ENCODE measurements at regions not wholly inside any gene's neighbourhood (a gene's known extent, or its start where the extent isn't known, plus 50 kb on each side); places are given as distances from the start of the nearest gene placed in this dataset.

DNA sequence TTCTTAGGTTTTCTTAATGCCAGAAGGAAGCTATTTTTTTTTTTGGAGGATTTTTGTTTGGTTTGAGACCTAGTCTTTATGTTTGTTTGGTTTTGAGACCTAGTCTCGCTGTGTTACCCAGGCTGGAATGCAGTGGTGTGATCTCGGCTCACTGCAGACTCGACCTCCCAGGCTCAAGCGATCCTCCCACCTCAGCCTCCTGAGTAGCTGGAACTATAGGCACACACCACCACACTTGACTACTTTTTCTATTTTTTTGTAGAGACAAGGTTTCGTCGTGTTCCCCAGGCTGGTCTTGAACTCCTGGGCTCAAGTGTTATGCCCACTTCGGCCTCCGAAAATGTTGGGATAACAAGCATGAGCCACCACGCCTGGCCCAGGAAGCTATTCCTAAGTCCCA is 67.8 kb upstream of the NHSL1 start:
- no peak for DNase-seq
- no peak overlapping the region for H3K27ac ChIP-seq (ENCODE audit: low read length)

DNA sequence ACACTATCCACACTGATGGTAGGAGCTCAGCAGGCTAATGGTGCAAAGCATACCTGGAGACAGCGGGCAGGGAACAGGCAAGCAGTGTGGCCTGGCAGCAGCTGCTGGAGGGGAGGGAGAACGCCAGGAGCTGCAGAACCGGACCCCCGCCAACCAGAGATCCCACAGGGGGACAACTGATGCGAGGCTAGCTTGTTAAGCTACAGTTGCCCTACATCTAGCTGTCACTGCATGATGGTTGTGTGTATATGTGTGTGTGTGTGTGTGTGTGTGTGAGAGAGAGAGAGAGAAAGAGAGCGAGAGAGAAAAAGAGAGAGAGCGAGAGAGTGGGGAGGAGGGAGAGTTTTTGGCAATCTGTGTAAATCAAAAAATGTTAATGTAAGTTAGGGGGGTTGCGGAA is 69.7 kb upstream of the NHSL1 start:
- Histone ChIP-seq H3K4me3 (ENCODE audit: low read length) (no peak overlapping the region), H3K36me3 (ENCODE audit: control insufficient read depth, insufficient read depth, low read length) (no peaks in the 10 kb centered on the region), H3K4me1 (ENCODE audit: control insufficient read depth, insufficient read depth, low read length) (peaks cover 6% of the 10 kb centered on the region), H3K9me3 (ENCODE audit: control insufficient read depth, low read depth, low read length) (no peaks in the 10 kb centered on the region), H3K27ac (ENCODE audit: low read length) (no peak overlapping the region), H3K27me3 (ENCODE audit: control insufficient read depth, insufficient read depth, low read length) (no peaks in the 10 kb centered on the region)
- 100% methylated on average over 2 of the region's 8 CpGs for WGBS (ENCODE audit: insufficient coverage, low lambda C conversion rate)
- no peak for DNase-seq

More for the DNA sequence above, 67.8 kb upstream of the NHSL1 start:
- WGBS (ENCODE audit: insufficient coverage, low lambda C conversion rate) = 100% methylated on average over 1 of the region's 9 CpGs
- H3K27me3 ChIP-seq (ENCODE audit: control insufficient read depth, insufficient read depth, low read length) = no peaks in the 10 kb centered on the region
- H3K36me3 ChIP-seq (ENCODE audit: control insufficient read depth, insufficient read depth, low read length) = no peaks in the 10 kb centered on the region
- no peak overlapping the region for H3K4me3 ChIP-seq (ENCODE audit: low read length)
- H3K4me1 ChIP-seq (ENCODE audit: control insufficient read depth, insufficient read depth, low read length) = peaks cover 6% of the 10 kb centered on the region
- no peaks in the 10 kb centered on the region for H3K9me3 ChIP-seq (ENCODE audit: control insufficient read depth, low read depth, low read length)

DNA sequence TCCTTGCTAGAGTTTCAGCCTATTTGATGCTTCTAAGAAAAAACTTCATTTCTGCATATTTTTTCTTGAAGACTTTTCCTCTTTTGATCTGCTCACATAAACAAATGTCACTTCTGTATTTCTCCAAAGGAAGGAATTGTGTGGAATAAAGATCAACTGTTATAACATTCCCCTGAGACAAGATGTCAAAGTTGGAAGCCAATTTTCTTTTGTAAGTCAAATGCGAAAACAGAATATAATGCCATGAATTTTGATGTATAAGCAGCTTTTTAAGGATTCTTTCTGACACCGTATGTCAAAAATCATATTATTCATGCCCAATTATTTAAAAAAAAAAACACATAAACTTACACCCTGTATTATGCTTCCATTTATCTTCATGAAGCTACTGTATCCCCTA is 70.3 kb upstream of the NHSL1 start:
- Histone ChIP-seq H3K27ac (ENCODE audit: low read length) (no peak overlapping the region), H3K9me3 (ENCODE audit: control insufficient read depth, low read depth, low read length) (no peaks in the 10 kb centered on the region), H3K4me1 (ENCODE audit: control insufficient read depth, insufficient read depth, low read length) (peaks cover 6% of the 10 kb centered on the region), H3K4me3 (ENCODE audit: low read length) (no peak overlapping the region), H3K27me3 (ENCODE audit: control insufficient read depth, insufficient read depth, low read length) (no peaks in the 10 kb centered on the region), H3K36me3 (ENCODE audit: control insufficient read depth, insufficient read depth, low read length) (no peaks in the 10 kb centered on the region)
- 50% methylated on average over 1 of the region's 2 CpGs for WGBS (ENCODE audit: insufficient coverage, low lambda C conversion rate)
- no peak for DNase-seq

DNA sequence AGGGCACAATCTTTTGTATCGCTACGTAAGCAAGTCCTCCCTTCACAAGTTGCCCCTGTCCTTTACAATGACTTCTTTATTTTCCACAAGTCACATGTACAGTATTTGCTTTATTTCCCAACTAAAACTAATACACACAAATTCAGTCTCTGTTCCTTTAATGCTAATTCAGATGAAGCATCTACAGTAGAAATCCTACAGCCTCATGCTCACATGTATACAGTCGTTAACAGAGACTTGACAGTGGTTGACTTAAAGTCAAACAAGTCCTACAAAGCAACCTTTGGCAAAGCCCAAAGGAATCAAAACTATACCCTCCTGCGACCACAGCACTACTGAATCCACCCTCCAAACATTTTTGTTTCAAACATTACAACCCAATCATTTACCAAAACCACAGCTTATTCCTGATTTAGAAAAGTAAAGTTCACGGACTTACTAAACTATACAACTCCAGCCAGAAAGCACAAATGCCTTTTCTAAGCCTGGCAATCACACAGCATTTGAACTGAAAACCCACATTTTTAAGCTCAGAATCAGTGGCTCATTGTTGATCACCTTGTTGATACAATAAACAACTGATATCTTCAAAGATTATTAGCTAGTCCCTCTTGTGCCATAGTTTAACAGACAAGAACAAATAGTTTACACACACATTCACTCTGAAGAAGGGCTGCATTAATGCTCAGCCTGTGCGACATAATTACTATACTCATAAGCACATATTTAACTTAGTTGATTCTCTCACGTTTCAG is 70.9 kb upstream of the NHSL1 start:
- WGBS (ENCODE audit: insufficient coverage, low lambda C conversion rate) = 7% methylated on average over 2 of the region's 7 CpGs
- H3K36me3 ChIP-seq (ENCODE audit: control insufficient read depth, insufficient read depth, low read length) = no peaks in the 10 kb centered on the region
- peaks cover 6% of the 10 kb centered on the region for H3K4me1 ChIP-seq (ENCODE audit: control insufficient read depth, insufficient read depth, low read length)
- no peaks in the 10 kb centered on the region for H3K9me3 ChIP-seq (ENCODE audit: control insufficient read depth, low read depth, low read length)
- H3K27me3 ChIP-seq (ENCODE audit: control insufficient read depth, insufficient read depth, low read length) = no peaks in the 10 kb centered on the region
- DNase-seq = peak in 1 of 2 donors; percentile 48
- peak overlapping the region; percentile 47 for H3K4me3 ChIP-seq (ENCODE audit: low read length)
- H3K27ac ChIP-seq (ENCODE audit: low read length) = peak overlapping the region; percentile 2

DNA sequence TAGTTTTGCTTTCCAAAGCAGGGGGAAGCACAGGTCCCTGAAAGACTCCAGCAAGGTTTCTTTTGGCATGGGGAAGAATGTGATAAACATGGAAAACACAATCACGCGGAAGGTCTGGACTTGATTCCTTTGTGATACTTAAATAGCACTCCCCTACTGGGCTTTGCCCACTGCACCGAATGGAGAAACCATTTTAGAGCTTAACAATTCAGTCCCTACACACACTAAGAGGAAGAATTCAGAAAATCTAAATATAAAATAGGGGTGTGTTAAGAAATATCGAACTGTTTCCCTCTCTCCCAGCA is 71.4 kb upstream of the NHSL1 start:
- no peaks in the 10 kb centered on the region for H3K9me3 ChIP-seq (ENCODE audit: control insufficient read depth, low read depth, low read length)
- no CpG with 5 or more reads among the region's 4 CpGs for WGBS (ENCODE audit: insufficient coverage, low lambda C conversion rate)
- H3K4me3 ChIP-seq (ENCODE audit: low read length) = peak overlapping the region; percentile 47

DNA sequence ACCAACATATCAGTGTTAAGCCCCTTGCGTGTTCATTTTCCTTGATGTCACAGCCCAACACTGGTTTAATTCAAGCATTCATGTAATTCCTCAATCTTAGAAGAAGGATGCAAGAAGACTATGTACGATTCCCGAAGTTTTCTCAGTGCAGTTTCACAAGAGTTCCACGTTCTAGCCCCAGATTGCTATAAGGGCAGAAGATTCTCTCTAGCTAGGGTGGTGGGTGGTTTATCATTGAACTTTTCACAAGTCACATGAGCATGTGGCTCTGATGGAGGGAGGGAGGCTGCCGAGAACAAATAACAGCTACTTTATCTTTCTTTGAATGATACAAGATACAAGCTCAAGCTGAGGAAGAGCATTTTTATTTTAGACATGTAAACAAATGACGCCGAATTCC is 71.9 kb upstream of the NHSL1 start:
- H3K27me3 ChIP-seq (ENCODE audit: control insufficient read depth, insufficient read depth, low read length) = no peaks in the 10 kb centered on the region
- H3K36me3 ChIP-seq (ENCODE audit: control insufficient read depth, insufficient read depth, low read length) = no peaks in the 10 kb centered on the region
- WGBS (ENCODE audit: insufficient coverage, low lambda C conversion rate) = 39% methylated on average over 2 of the region's 7 CpGs
- peak overlapping the region; percentile 47 for H3K4me3 ChIP-seq (ENCODE audit: low read length)
- H3K9me3 ChIP-seq (ENCODE audit: control insufficient read depth, low read depth, low read length) = no peaks in the 10 kb centered on the region
- peak overlapping the region; percentile 2 for H3K27ac ChIP-seq (ENCODE audit: low read length)
- H3K4me1 ChIP-seq (ENCODE audit: control insufficient read depth, insufficient read depth, low read length) = peaks cover 6% of the 10 kb centered on the region
- peak in 1 of 2 donors; percentile 58 for DNase-seq

More for the DNA sequence above, 71.4 kb upstream of the NHSL1 start:
- peaks cover 6% of the 10 kb centered on the region for H3K4me1 ChIP-seq (ENCODE audit: control insufficient read depth, insufficient read depth, low read length)
- no peaks in the 10 kb centered on the region for H3K27me3 ChIP-seq (ENCODE audit: control insufficient read depth, insufficient read depth, low read length)
- DNase-seq = peak in 1 of 2 donors; percentile 53
- no peaks in the 10 kb centered on the region for H3K36me3 ChIP-seq (ENCODE audit: control insufficient read depth, insufficient read depth, low read length)
- peak overlapping the region; percentile 2 for H3K27ac ChIP-seq (ENCODE audit: low read length)

DNA sequence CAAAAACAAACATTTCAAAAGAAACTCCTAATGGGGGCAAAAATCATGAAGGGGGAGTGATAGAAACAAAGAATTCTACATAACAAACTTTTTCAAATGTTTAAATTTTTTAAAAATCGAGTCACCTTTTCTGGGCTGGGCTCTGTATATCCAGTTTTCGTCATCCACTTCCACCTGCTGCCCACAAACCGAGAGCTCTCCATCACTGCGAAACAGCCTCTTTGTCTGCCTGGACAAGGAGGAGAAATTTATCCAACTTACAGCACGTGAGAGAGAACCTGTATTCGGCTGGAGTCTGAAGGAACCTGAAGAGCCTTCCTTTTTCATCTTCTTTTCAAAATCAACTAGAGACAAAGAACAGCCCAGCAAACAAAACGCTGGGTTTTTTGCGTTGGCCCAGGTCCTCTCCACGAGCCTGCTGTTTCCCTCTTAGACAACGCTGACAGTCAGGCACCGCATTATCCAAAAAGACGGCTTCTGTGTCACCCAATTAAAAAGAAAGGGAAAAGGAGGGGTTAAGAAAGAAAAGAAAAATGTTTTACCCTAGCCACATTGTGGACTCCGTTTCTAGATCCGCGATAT is 72.4 kb upstream of the NHSL1 start:
- Histone ChIP-seq H3K9me3 (ENCODE audit: control insufficient read depth, low read depth, low read length) (no peaks in the 10 kb centered on the region), H3K27ac (ENCODE audit: low read length) (peak overlapping the region; percentile 38)

DNA sequence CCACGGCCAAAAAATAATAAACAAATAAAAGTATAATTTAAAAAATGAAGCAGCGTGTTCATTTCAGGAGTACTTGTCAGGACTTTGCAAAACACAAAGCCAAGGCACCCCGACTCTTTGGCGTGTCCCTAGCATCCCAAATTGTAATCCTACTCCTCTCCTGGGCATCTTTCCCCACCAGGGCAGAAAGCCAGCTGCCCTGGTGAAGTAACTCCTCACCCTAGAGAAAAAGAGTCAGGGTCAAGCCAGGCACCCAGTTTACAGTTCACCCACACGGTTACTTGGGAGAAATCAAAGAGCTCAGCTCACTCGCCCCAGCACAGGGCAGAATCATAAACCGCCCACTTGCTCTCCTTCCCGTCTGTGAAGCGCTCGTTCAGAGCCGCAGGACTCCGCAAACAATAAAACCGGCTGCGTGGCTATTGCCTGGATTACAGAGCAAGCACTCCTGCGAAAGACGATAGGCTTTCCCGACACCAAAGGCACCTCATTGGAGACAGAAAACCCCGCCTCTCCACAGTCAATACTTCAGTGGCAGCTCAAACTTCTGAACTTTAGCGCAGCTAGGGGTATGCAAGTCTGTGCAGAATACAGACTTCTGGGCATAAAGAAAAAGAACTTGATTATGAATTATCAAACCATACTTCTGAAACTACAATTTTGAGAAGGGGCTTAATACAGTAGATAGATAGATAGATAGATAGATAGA is 73.0 kb upstream of the NHSL1 start:
- Histone ChIP-seq H3K27ac (ENCODE audit: low read length) (peak overlapping the region; percentile 38), H3K27me3 (ENCODE audit: control insufficient read depth, insufficient read depth, low read length) (no peaks in the 10 kb centered on the region), H3K4me1 (ENCODE audit: control insufficient read depth, insufficient read depth, low read length) (peaks cover 6% of the 10 kb centered on the region), H3K9me3 (ENCODE audit: control insufficient read depth, low read depth, low read length) (no peaks in the 10 kb centered on the region), H3K4me3 (ENCODE audit: low read length) (peak overlapping the region; percentile 47), H3K36me3 (ENCODE audit: control insufficient read depth, insufficient read depth, low read length) (no peaks in the 10 kb centered on the region)
- WGBS (ENCODE audit: insufficient coverage, low lambda C conversion rate) = 17% methylated on average over 1 of the region's 19 CpGs
- DNase-seq = peak; percentile 83 to 90

More for the DNA sequence above, 72.4 kb upstream of the NHSL1 start:
- WGBS (ENCODE audit: insufficient coverage, low lambda C conversion rate) = 11% methylated on average over 8 of the region's 15 CpGs
- peak in 1 of 2 donors; percentile 41 for DNase-seq
- Histone ChIP-seq H3K4me1 (ENCODE audit: control insufficient read depth, insufficient read depth, low read length) (peaks cover 6% of the 10 kb centered on the region), H3K27me3 (ENCODE audit: control insufficient read depth, insufficient read depth, low read length) (no peaks in the 10 kb centered on the region), H3K4me3 (ENCODE audit: low read length) (peak overlapping the region; percentile 47), H3K36me3 (ENCODE audit: control insufficient read depth, insufficient read depth, low read length) (no peaks in the 10 kb centered on the region)

DNA sequence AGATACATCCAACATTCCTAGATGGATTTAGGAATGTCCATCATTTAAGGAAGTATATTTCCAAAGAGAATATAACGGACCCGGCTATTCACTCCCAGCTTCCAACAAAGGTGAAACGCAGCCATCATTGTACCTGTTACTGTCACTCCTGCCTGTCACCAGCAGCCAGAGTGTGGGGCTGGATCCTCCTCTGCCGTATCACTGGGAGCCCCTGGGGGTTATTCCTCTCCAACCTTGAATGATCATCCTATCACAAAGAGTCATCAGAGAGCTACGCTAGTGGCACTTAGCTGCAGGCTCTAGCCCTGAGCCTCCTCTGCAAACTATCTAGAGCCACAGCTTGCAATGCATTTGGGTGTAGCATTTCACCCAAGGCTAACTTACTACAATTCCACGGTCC is 73.6 kb upstream of the NHSL1 start:
- H3K9me3 ChIP-seq (ENCODE audit: control insufficient read depth, low read depth, low read length) = no peaks in the 10 kb centered on the region
- no CpG with 5 or more reads among the region's 6 CpGs for WGBS (ENCODE audit: insufficient coverage, low lambda C conversion rate)
- H3K4me3 ChIP-seq (ENCODE audit: low read length) = peak overlapping the region; percentile 47
- no peaks in the 10 kb centered on the region for H3K36me3 ChIP-seq (ENCODE audit: control insufficient read depth, insufficient read depth, low read length)
- peaks cover 6% of the 10 kb centered on the region for H3K4me1 ChIP-seq (ENCODE audit: control insufficient read depth, insufficient read depth, low read length)
- no peak overlapping the region for H3K27ac ChIP-seq (ENCODE audit: low read length)
- no peak for DNase-seq
- no peaks in the 10 kb centered on the region for H3K27me3 ChIP-seq (ENCODE audit: control insufficient read depth, insufficient read depth, low read length)

DNA sequence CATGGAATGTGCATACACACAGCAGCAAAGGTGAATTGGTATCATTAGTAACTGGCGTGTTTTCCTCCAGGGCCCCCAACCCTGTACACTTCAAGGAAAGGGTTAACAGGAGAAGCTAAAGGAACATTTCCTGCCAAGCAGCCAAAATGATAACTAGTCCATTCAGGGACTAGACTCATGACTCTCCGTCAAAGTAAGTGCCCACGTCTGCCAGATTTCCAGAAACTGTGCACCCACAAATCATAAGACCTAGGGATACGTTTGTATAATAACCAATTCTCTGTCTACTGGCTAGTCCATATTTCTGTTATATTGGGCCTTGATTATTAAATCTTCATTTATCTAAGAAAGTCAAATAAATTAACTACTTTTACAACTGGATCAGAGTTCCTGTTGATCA is 76.0 kb upstream of the NHSL1 start:
- Histone ChIP-seq H3K27ac (ENCODE audit: low read length) (no peak overlapping the region), H3K9me3 (ENCODE audit: control insufficient read depth, low read depth, low read length) (no peaks in the 10 kb centered on the region), H3K4me1 (ENCODE audit: control insufficient read depth, insufficient read depth, low read length) (peaks cover 6% of the 10 kb centered on the region), H3K4me3 (ENCODE audit: low read length) (no peak overlapping the region), H3K36me3 (ENCODE audit: control insufficient read depth, insufficient read depth, low read length) (no peaks in the 10 kb centered on the region), H3K27me3 (ENCODE audit: control insufficient read depth, insufficient read depth, low read length) (no peaks in the 10 kb centered on the region)
- no peak for DNase-seq
- WGBS (ENCODE audit: insufficient coverage, low lambda C conversion rate) = no CpG with 5 or more reads among the region's 4 CpGs

Data from large intestine (tissue), 3 donors.